22Rv1 (cell line): ENCODE measurements at regions not wholly inside any gene's neighbourhood (a gene's known extent, or its start where the extent isn't known, plus 50 kb on each side); places are given as distances from the start of the nearest gene placed in this dataset.

Experiments used
- ZFX ChIP-seq: fragments of 450-650 bp; IDR thresholded peaks from 2 replicates; pipeline ENCODE4 v1.6.1; 2017; ENCODE audit warnings: antibody characterized with exemption, borderline replicate concordance
- TF ChIP-seq, protein P1 (sequence below): fragments of 450-650 bp; IDR thresholded peaks from 2 replicates; pipeline ENCODE4 v1.5.1; 2017; ENCODE audit warnings: mild to moderate bottlenecking

DNA sequence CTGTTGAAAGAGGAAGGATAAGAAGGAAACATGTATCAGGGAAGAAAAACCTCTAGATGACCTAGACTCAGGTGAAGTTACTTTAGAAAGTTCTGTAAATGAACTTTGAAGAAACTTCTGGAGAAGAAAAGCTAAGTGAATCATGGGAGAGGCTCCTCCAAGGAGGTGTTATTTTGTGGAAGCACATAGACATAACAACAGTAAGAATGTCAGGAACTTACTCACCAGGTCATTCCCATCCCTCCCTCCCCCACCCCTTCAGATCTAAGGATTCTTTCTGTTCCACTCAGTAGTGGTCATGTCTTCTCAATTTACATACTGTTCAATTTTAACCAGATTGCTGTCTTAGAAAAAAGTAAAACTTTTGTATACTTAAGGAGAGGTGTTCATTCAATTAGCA is 310.5 kb upstream of the DDX53 start:
- TF ChIP-seq, protein P1, sequence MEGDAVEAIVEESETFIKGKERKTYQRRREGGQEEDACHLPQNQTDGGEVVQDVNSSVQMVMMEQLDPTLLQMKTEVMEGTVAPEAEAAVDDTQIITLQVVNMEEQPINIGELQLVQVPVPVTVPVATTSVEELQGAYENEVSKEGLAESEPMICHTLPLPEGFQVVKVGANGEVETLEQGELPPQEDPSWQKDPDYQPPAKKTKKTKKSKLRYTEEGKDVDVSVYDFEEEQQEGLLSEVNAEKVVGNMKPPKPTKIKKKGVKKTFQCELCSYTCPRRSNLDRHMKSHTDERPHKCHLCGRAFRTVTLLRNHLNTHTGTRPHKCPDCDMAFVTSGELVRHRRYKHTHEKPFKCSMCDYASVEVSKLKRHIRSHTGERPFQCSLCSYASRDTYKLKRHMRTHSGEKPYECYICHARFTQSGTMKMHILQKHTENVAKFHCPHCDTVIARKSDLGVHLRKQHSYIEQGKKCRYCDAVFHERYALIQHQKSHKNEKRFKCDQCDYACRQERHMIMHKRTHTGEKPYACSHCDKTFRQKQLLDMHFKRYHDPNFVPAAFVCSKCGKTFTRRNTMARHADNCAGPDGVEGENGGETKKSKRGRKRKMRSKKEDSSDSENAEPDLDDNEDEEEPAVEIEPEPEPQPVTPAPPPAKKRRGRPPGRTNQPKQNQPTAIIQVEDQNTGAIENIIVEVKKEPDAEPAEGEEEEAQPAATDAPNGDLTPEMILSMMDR, result no peak
- no peak for TF ChIP-seq ZFX
